CD4-positive, alpha-beta T cell treated with Interleukin-17A for 4 hours (primary cell): ENCODE measurements at regions not wholly inside any gene's neighbourhood (a gene's known extent, or its start where the extent isn't known, plus 50 kb on each side); places are given as distances from the start of the nearest gene placed in this dataset.

Experiments used
- DNase-seq: peaks from one replicate; pipeline ENCODE4 v3.0.0-alpha.2; 2020; ENCODE audit warnings: mixed read lengths

DNA sequence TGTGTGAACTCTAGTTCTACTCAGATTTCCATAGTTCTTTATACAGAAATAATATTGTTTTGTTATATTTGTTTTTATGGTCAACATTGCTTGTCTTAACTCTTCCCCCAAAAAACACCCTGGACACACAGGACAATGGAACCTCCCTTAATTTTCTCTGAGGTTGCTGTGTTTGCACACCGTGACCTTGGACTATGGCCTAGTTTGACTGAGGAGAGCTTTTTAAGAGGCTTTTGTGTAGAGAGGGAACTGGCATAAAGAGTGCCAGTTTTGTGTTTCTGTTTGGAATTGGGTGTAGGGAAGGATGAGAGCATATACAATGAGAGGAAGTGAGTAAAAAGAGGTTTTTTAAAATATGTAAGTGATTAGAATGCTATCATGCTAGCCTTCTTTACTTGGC lies 101.1 kb upstream of the MEF2C start:
- DNase-seq = no peak

DNA sequence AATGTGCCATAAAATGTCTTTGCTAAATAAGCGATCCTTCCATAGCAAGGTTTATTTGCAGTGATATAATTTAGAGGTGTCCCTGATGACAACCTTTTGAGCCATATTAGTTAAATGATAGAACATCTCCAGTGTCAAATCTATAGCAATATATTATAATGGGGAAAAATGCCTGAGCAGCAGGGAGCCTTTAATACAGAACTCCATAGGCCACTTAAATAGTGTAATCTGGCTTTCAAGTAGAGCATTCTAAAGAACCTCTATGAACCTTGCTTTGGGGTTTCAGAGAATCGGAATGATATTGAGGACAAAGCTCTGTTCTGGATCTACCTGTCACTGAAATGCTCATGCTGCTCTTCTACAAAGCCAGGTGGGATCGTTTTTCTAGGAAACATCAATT lies 96.7 kb upstream of the MEF2C start:
- DNase-seq = no peak

DNA sequence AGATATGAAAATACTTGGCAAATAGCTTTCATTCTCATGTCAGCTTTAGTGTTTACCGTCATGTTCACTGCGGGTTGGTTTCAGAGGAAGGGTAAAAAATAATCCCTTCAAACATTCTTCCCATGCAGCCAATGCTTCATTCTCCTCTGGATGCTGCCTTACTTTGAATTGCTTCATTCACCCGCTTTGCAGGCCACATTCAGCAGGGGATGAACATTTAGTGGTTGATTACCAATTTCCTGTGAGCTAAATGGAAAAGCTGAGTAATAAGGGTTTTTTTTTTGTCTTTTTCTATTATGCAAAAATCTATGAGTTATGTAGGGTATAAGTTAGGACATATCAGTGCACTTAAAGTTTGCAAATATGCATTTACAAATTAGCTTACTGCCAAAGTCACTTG lies 96.3 kb upstream of the MEF2C start:
- DNase-seq = no peak

DNA sequence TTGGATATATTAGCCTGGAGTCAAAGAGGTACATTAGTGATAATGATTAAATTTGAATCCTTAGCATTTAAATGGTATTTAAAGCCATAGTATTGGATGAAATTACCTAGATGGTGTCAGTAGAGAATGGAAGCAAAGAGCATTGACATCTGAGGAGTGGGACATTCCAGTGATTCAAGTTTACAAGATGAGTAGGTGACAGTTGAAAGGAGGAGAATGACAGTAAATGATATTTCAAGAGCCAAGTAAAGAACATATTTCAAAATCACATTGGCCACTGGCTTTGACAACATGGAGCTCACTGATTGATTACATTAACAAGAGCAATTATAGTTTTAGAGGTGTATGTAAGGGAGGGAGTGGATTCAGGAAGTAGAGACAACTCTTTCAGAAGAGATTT lies 93.9 kb upstream of the MEF2C start:
- DNase-seq = no peak

DNA sequence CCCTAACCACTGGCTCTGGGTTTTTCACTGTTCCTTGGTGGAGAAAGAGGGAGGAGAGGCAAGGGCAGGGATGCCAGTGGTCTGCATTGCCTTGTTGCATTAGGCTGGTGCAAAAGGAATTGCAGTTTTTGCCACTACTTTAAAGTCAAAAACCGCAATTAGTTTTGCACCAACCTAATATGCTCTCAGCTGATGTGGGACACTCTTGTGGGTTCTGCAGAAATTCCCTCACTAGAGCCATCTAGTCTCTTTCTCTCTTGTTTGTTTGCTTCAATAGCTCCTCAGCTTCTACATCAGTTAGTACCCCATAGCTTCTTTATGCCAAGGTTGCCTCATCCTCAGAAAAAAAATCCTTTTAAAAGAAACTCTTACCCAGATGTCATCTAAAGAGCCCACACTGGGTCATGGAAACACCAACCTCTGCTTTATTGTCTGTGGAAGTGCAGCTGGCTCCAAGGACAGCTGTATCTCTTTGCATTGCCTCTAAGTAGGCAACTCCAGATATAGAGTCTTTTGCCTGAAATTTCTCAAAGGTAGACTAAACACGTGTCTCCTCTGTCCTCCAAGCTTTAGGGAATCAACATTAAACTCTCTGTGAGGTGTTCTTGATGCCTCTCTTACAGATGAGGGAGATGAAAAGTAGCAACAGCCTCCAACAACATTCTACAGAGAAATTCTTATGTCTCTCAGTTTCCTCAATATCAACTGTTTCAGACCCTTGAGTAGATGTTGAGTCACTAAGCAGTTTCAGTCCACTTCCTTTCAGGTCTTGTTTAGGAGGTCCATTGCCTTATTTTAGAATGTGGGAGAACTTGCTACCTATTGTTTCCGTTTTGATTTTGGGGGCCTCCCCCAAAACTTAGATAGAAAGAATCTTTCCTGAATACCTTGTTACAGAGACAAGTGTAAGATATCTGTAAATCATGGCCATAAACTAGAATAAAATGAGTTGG lies 84.9 kb upstream of the MEF2C start:
- DNase-seq = no peak

DNA sequence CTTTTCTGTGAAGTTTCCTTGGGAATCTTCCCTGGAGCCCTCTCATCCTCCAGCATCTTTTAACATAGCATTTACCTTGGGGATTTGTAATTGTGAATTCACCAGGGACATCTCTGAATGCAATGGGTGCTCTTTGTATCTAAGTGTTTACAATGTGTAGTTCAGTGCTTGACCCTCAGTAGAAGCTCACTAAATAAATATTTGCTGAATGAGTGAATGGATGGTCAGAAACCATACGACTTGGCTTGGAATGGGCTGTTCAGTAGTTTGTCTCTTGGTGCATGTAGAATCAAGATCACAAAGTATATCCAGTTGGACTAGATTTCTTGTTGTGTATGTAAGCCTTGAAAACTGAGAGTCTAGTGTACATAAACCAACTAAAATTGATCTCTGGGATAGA lies 81.8 kb upstream of the MEF2C start:
- DNase-seq = no peak

DNA sequence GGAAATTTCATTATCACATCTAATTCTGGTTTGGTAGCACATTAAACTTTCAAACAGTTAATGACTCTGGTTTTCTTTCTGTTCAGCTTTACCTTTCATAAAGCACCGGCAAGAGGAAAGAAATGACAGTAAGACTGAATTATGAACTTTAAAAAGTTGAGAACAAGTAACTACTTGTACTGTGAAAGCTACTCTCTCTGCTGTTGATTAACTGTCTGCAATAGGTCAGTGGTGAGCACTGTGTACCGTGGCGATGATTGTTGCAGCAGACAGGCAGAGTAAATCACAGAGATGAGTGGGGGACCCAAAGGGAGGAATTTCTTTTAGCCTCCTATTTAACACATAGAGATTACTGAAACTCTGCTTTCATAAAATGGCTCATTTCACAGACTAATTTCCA lies 74.0 kb upstream of the MEF2C start:
- no peak for DNase-seq

DNA sequence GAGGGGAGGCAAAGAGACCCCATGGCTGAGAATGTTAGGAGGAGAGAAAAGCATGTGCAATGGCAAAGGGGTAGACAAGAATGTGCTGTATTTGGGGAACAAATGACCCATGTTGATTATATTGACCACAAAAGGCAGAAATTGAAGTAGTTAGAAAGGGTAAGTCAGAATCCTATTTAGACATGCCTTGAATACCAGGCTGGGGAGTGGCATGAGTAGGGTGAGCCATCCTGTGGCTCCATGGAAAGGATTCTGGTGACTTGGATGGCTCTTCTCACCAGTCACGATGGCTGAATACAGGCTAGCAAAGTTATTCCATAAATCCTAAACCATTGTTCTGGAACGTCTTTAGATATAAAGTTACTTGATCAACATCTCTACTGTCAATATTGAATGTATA lies 73.4 kb upstream of the MEF2C start:
- no peak for DNase-seq

DNA sequence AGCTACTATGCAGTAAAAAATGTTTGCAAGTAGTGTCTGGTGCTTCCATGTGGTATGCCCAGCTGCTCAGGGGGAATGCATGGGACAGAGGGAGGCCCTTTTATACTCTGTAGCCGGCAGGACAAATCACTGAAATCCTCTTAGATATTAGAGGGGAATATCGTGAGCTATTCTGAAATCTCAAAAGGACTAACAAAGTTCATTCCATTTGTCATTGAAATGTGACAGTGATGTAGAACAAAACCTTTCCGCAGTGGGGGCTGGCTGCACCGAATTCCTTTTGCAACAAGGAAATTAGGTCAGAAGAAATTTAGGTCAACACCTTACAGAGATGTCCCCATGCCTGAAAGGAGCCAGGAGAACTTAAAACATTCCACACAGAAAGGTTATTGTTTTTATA lies 72.4 kb upstream of the MEF2C start:
- no peak for DNase-seq

DNA sequence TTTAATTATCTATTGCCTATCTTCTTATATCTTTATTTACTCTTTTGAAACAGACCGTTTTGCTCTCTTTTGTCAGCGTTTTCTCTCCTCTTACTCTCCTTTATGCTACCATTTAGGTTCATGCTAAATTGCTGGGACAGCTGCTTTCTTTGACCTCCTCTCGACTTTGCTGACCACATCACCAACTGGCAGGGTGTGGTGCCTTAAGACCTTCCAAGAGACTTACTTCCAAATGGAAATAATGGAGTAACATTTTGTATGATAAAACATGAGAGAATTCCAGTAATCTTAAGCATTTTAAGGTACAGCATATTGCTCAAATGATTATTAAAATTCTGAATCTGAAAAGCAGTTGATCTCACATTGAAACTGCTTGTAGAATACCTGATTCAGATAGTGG lies 71.5 kb upstream of the MEF2C start:
- no peak for DNase-seq

DNA sequence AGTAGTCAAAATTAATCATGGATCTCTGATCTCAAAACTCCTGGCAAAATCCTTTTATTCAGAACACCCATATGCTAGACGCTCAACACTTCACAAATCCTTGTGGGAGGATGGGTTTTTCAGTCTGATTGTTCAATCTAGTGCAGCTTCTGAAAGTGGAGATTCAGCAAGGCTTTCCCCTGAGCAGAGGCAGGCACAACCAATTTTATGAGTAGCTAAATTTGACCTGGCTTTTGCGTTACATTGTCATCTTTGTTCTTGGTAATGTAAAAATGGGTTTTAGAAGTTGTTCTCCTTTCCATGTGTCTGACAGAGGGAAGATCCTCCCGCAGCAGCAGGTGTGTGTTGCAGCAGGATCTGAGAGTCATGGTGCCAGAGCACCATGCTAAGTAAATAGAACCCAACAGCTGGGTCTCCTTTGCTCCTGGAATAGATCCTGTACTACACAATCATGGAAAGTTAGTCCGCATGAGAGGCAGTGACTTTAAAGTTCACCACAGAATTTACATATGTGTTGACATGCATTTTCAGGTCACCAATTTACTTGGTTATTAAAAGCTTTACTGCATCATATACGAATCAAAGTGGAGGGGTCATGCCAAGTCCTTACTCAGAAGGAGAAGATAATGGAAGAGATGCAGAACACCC lies 70.1 kb upstream of the MEF2C start:
- DNase-seq = no peak

DNA sequence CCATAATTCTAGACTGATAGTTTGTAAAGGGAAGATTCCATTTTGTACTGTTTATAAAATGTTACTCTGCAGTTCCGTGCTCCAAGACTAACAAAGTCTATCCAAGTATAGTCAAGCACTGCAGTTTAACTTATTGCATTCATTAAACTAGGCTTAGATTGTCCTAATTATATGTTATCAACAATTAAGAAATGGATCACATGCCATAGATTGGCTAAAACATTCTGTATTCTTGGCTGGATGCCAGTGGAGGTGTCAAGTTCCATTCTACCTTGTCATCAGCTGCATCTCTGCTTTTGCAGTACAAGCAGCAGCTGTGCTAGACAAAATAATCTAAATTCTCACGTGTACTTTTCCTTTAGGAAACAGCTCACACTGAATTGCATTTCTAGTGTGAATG lies 69.4 kb upstream of the MEF2C start:
- no peak for DNase-seq

DNA sequence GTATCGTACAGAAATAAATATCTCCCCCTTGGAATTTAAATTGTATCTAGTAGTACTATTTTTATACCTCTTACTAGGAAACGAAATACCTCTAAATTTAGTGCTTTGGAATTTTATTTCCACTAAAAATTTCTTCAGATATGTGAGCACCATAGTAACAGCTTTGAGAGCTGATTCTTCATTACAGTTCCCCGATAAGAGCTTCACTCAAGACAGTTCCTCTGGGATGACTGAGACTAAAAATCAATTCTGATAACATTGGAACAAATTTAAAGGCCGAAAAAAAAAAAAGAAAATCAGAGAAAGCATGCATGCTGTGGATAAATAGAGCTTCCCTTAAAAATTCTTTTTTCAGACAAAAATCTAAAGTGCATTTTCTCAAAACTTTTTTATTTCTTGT lies 68.5 kb upstream of the MEF2C start:
- no peak for DNase-seq

DNA sequence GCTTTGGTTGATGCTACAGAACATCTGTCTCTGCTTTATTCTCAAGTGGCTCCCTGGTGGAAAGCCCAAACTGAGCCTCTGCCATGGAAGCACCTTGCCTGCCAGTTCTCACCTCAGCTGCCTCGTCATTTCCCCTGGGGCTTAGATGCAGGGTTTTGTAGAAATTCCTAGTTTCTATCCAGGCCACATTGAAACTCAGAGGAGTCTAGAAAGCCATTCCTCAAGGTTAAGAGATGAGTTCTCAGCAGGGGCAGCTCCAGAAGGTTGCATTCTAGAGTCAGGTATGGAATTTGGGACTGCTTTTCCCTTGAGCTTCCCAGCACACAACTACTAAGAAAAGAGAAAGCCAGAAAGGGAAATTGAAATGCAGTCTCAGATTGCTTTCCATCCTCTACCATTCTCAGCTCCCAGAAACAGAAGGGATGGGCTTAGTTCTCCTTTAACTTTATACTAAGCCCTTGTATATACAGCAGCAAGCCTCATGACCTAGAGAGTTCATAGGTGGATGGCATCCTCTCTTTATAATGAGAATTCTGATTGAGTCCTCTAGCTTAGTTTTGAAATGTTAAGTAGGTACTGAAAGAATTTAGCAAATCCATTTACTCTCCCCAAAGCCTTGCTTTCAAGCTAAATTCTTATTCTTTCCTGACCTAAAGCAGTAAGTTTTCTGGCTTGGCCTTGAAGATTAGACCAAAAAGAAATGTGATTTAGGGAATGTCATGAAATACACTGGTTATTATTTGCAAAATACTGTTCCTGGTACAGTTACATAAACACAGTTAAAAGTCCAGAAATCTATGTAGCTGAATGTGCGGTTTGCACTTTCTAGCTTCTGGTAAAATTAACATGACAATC lies 66.0 kb upstream of the MEF2C start:
- DNase-seq = no peak

DNA sequence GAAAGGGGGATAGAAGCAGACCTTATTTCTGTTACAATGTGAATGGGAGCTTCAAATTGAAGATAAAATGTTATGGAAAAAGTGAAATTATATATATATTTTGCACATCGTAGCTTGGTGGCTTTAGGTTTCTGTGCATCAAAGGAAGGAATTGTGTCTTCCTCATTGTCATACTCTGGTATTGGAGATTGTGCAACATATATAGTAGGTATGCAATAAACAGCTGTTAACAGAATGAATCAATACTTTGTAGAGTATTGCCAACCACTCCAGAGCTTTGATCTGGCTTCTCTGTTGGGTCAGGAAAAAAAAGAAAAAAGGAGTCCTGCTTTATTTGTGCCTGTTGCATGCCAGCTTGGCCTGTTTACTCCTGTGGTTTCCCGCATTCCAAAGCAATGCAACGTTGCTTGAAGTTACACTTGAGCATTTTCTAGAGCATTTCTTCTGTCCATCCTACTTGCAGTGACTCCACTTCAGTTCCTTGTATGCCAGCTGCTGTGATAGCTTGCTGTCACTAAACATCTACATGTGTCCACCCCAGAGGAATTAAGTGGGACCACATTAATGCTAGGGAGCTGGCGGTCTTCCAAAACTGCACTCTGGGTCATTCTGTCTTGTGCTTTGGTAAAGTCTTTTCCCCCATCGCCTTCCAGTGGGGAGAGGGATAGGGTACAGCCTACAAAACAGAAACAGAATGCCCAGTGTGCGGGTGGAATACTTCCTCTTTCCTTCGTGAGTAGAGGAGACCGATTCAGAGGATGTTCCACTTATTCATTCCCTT lies 62.0 kb upstream of the MEF2C start:
- no peak for DNase-seq

DNA sequence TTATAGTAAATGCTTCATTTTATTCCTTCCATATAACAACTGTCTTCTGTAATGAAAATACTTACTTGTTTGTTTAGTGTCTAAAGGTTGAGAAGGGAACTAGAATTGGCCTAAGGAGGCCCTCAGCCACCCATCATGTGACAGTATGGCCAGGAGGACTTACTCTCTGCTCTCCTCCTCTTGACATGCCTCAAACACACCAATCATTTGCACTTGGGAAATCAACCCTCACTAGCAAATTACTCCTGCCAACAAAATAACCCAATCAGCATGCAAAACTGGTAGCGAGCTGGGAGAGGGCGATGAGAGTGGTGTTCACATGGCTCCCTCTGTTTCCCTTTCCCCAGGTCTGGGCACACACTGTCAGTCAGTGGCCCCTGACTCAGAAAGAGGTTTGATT lies 58.6 kb upstream of the MEF2C start:
- no peak for DNase-seq

DNA sequence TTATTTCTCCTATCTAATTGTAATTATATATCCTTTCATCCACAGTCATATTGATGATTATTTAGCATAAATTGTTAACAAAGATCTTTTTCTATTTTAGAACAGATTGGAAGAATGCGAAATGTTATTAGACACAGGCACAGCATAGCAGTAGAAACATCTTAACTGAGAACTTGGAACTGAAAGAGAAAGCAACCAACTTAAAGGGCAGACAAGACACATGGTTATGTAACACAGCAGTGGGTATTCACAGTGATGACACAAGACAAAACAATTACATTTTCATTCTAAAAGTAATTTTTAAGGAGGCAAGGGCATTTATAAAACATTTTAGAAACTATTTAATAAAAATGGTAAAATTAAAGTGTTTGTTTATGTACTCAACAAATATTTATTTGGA lies 57.7 kb upstream of the MEF2C start:
- no peak for DNase-seq

DNA sequence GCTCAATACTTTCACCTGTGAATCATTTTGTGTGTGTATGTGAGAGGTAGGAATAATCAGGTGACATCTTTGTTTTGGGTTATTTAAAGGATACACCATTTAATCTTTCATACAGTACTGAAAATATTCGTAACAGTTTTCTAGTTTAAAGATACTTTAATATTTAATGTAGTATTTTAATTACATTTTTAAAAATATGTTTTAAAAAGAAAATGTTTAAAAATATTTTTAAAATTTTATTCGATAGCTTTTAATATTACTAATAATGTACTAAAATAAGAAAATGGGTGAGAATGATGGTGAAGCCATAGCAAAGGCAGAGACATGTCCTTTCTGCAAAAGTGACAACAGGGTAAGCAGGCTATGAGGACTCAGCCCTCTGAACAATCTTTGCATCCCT lies 56.3 kb upstream of the MEF2C start:
- no peak for DNase-seq

DNA sequence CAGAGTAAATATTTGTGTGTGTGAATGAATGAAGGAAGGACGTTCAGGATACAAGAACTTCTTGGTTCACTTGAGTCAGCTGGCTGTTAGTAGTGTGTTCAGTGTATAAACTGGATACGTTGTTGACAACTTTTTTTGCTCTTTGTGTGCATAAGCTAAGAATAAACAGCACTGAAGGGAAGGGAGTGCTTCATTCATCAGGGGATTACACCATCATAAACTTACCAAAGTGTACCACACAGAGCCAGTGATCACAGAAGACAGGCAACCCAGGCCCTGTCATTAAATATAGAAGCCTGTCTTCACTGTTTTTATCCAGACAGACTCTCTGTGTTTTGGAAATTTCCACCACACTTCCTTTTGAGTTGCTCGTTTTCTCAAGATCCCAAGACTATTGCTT lies 55.5 kb upstream of the MEF2C start:
- no peak for DNase-seq

DNA sequence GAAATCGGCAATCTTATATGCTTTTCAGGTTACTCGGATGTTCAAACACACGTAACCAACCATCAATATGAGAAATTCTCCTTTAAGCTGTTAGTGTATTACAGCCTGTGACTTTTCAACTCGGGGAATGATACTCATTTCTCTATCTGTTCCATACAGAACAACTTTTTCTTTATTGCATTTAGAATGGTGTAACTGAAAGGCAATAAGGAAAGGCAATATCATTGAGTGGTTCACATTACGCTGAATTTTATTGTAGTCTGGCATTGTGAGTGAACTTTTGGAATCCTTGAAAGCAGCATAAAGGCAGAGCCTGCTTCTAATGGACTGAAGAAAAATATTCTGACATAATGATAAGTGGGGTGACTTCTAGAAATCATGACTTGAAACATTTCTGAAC lies 54.4 kb upstream of the MEF2C start:
- DNase-seq = no peak

DNA sequence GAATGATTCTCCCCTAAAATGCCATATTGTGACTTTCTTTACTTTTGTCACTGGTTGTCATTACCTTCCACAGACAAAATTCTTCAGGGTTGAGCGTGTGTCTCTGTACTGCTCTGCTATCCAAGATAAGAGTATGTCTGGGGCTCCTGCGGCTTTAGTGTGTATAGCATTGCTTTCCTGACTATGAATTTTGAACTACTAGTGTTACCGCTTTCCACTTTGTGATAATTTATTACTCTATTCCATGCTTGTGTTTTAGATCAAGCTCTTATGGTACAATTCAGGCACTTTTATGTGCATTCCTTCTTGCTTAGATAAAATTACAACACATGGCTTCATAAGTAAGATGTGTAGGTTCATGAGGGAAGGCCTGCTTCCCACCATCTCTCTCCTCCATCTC lies 51.5 kb upstream of the MEF2C start:
- no peak for DNase-seq
